Stimulated activated naive B cell treated with anti-CD40 and anti-IgM and Interleukin-4, amounts not matched to agents 10 μg/mL and 1 μg/mL and 100 μg/mL, for 72 hours (primary cell): ENCODE measurements at regions not wholly inside any gene's neighbourhood (a gene's known extent, or its start where the extent isn't known, plus 50 kb on each side); places are given as distances from the start of the nearest gene placed in this dataset.
A peak's percentile ranks its signal among the peaks of the same experiment; 100 is the strongest.

Experiments
- ATAC-seq, 2 donors: fragments of 150-1000 bp; cut with Tn5 transposase; replicated peaks; 2 replicates each; pipeline ENCODE4 v1.10.0; 2021; ENCODE audit warnings: moderate library complexity in 1 of 2
- DNase-seq: peaks from one replicate; pipeline ENCODE4 v3.0.0; 2021
- H3K27ac Mint-ChIP-seq: one replicate; pipeline ENCODE4 v1.8.0; 2022; ENCODE audit warnings: mild to moderate bottlenecking, mixed read lengths
- H3K27me3 Mint-ChIP-seq, 2 donors: one replicate each; pipeline ENCODE4 v1.8.0; 2022; ENCODE audit warnings: mixed read lengths in 2 of 2
- H3K36me3 Mint-ChIP-seq, 2 donors: one replicate each; pipeline ENCODE4 v1.8.0; 2022; ENCODE audit warnings: mixed read lengths in 2 of 2, mild to moderate bottlenecking in 1 of 2
- H3K4me1 Mint-ChIP-seq, 2 donors: one replicate each; pipeline ENCODE4 v1.8.0; 2022; ENCODE audit warnings: mixed read lengths in 2 of 2, mild to moderate bottlenecking in 1 of 2
- H3K4me3 Mint-ChIP-seq, 2 donors: one replicate each; pipeline ENCODE4 v1.8.0; 2022; ENCODE audit warnings: mild to moderate bottlenecking in 2 of 2, mixed read lengths in 2 of 2, moderate library complexity in 1 of 2
- H3K9me3 Mint-ChIP-seq, 2 donors: one replicate each; pipeline ENCODE4 v1.8.0; 2022; ENCODE audit warnings: mixed read lengths in 2 of 2, mild to moderate bottlenecking in 1 of 2

DNA sequence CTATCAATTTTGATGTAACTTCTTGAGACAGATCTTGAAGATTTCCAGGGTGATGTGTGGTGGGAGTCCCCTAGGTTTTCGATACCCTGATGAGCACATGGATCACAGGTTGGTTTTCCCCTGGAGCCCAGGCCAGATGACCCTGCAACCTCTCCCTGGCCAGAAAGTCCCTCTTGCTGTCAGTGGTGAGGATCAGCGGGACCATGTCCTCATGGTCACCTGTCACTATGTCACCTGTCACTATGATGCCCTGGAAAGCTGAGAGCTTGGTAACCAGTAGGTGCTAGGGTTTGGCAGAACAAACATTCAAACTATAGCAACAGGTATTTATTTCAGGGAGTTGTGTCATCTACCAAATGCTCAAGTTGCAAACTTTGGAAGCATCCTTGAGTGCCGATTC is 197.9 kb downstream of the ARHGAP12 start:
- DNase-seq = no peak
- no peak overlapping the region for H3K4me3 Mint-ChIP-seq
- H3K4me1 Mint-ChIP-seq = no peaks in the 10 kb centered on the region
- H3K36me3 Mint-ChIP-seq = peaks cover 0 to 3% of the 10 kb centered on the region in 2 donors
- ATAC-seq = no peak
- no peak overlapping the region for H3K27ac Mint-ChIP-seq
- peaks cover 0 to 4% of the 10 kb centered on the region in 2 donors for H3K27me3 Mint-ChIP-seq
- H3K9me3 Mint-ChIP-seq = peaks cover 0 to 3% of the 10 kb centered on the region in 2 donors

DNA sequence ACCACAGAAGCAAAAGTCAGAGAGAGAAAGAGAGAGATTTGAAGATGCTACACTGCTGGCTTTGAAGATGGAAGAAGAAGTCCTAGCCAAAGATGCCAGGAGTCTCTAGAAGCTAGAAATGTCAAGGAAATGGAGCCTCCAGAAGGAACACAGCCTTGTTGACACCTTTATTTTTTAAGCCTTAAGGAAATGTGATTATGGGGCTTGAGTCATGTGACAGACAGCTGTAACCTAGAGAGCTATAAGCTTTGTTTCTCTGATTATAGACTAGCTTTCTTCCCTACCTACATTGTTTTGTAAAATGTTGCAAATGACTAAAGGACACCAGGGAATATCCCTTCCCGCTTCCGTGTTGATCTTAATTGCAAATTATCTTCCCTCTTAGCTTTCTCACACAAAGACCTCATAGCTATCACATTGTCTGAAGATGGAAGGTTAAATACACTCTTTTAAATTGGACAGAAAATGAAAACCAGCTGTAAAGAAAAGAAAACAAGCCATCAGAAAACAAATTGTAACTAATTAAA is 199.9 kb downstream of the ARHGAP12 start:
- Mint-ChIP-seq H3K9me3 (no peaks in the 10 kb centered on the region), H3K27me3 (peaks cover 6 to 9% of the 10 kb centered on the region in 2 donors), H3K4me1 (no peaks in the 10 kb centered on the region), H3K36me3 (no peaks in the 10 kb centered on the region), H3K27ac (no peak overlapping the region), H3K4me3 (no peak overlapping the region)
- DNase-seq = no peak
- no peak for ATAC-seq

DNA sequence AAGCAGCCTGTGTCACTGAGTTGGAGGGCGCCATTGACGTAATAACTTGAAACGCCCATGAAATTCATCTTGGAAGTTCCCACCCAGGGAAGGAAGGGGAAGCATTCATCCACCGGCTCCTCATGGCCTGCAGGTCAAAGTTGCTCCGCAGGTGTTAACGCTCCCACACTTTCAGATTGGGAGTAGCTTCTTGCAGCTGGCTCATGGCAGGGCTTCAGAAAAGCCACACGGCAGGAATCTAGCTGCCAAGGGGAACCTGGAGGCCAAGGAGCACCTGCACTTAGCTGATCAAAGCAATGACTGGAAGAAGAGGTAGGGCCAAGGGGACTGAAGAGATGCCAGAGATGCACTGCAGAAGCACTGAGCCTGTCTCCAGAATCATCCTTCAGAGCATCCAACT is 203.2 kb downstream of the ARHGAP12 start:
- H3K36me3 Mint-ChIP-seq = no peaks in the 10 kb centered on the region
- no peak overlapping the region for H3K27ac Mint-ChIP-seq
- H3K4me1 Mint-ChIP-seq = peaks cover 0 to 1% of the 10 kb centered on the region in 2 donors
- ATAC-seq (no peak), DNase-seq (no peak)
- H3K9me3 Mint-ChIP-seq = no peaks in the 10 kb centered on the region
- H3K27me3 Mint-ChIP-seq = peaks cover 5 to 6% of the 10 kb centered on the region in 2 donors
- no peak overlapping the region for H3K4me3 Mint-ChIP-seq

DNA sequence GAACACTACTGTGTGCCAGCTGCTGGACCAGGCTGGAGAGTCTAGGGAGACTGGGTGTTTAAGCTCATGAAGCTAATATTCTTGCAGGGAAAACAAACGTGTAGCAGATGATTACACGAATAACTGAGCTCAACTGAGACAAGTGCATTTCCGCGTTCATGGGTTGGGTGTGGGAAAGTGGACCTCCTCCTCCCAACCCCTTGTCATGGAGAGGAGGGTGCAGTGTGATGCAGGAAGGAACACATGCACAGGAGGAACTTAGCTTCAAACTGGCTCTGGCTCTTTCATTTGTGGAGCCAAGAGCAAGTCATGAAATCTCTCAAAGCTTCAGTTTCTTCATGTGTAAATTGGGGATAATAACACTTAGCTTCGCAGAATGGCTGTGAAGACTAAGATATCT is 204.3 kb downstream of the ARHGAP12 start:
- H3K27ac Mint-ChIP-seq = no peak overlapping the region

DNA sequence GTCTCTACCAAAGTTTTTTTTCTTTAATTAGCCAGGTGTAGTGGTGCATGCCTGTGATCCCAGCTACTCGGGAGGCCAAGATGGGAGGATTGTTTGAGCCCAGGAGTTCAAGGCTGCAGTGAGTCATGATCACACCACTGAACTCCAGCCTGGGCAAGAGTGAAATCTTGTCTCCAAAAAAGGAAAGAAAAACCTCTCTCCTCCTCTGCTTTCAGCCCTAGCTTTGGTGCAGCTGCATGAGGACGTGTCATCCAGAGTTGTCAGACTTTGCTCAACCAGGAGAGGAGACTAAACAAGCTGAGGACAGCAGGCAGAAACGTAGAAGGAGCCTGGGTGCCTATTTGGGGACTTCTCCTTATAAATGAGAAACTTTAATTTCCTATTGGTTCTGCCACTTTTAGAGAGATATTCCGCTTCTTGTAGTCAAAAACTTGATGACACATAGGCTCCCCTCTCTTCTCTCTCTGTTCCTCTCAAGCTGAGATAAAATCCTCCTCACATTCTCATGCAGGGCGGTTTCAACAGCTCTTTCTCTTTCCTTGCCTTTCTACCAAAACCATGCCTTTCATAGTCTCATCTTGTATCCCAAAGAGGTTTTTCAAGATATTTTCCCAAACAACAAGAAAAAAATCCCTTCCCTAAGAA is 205.4 kb downstream of the ARHGAP12 start:
- Mint-ChIP-seq H3K27ac (no peak overlapping the region), H3K4me3 (no peak overlapping the region), H3K36me3 (no peaks in the 10 kb centered on the region), H3K27me3 (peaks cover 5 to 6% of the 10 kb centered on the region in 2 donors), H3K9me3 (no peaks in the 10 kb centered on the region), H3K4me1 (peaks cover 0 to 1% of the 10 kb centered on the region in 2 donors)
- ATAC-seq (no peak), DNase-seq (no peak)

More for the DNA sequence above, 204.3 kb downstream of the ARHGAP12 start:
- DNase-seq (no peak), ATAC-seq (no peak)
- Mint-ChIP-seq H3K4me1 (peaks cover 0 to 1% of the 10 kb centered on the region in 2 donors), H3K36me3 (no peaks in the 10 kb centered on the region), H3K4me3 (no peak overlapping the region), H3K9me3 (no peaks in the 10 kb centered on the region), H3K27me3 (peaks cover 5 to 6% of the 10 kb centered on the region in 2 donors)

DNA sequence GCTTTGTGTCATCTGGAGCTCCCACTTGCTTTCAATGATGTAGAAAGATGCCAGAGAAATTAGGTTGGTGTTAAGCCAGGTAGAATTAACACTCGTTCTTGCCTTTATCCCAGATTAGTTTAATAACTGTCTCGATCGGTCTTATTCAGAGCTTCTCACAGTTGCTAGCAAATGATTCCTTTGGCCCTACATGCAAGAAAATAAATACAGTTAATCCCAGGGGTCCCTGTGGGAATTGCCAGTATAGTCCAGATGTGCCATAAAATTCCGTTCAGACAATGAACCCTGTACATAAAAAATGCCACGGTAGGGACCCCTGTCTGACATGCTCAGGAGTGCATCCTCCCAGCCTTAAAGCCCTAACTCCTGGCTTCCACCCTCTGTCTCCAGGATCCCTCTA is 207.5 kb downstream of the ARHGAP12 start:
- DNase-seq (no peak), ATAC-seq (no peak)
- H3K27me3 Mint-ChIP-seq = peaks cover 5 to 6% of the 10 kb centered on the region in 2 donors
- H3K4me1 Mint-ChIP-seq = peaks cover 1 to 2% of the 10 kb centered on the region in 2 donors
- H3K36me3 Mint-ChIP-seq = no peaks in the 10 kb centered on the region
- H3K27ac Mint-ChIP-seq = no peak overlapping the region
- no peak overlapping the region for H3K4me3 Mint-ChIP-seq
- no peaks in the 10 kb centered on the region for H3K9me3 Mint-ChIP-seq

DNA sequence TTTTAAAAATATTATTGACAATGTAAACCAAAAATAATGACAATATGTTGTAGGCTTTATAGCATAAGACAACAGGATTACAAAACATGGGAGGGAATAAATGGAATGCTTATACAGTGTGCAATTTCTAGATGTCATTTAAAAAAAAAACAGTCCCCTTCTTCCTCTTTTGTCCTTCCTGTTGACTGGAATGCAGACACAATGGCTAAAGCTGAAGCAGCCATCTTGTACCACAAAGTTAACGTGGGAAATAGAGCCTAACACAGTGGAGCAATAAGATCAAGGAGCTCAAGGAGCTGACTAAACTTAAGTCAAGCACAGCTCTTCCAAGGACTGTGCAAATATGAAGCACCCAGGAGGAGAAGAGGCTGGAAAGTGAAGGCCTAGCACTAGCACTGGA is 208.1 kb downstream of the ARHGAP12 start:
- H3K27me3 Mint-ChIP-seq = peaks cover 5 to 6% of the 10 kb centered on the region in 2 donors
- no peak overlapping the region for H3K4me3 Mint-ChIP-seq
- H3K9me3 Mint-ChIP-seq = no peaks in the 10 kb centered on the region
- H3K4me1 Mint-ChIP-seq = peaks cover 2 to 7% of the 10 kb centered on the region in 2 donors
- ATAC-seq (no peak), DNase-seq (no peak)
- H3K36me3 Mint-ChIP-seq = no peaks in the 10 kb centered on the region
- no peak overlapping the region for H3K27ac Mint-ChIP-seq

DNA sequence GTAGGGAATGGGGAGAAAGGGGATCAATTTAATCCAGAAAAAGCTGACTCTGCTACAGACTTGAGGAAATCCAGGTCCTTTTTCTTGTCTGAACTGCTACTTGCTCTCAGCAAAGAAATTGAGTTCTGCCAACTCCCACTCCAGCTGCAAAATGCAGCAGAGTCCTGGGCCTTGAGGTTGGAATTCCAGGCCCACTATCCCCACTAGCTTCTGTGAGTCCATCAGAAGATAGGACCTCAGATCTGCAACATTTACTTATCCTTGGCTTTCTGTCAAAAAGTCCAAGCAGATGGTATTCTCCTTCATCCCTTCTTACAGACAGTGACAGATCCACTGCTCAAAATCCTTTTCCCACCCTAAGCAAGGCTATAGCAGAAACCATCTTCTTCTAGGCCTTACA is 219.2 kb downstream of the ARHGAP12 start:
- Mint-ChIP-seq H3K4me1 (peaks cover 24 to 36% of the 10 kb centered on the region in 2 donors), H3K36me3 (peaks cover 15 to 17% of the 10 kb centered on the region in 2 donors), H3K9me3 (peaks cover 18 to 19% of the 10 kb centered on the region in 2 donors), H3K27ac (no peak overlapping the region), H3K4me3 (no peak overlapping the region), H3K27me3 (no peaks in the 10 kb centered on the region)
- ATAC-seq = no peak
- no peak for DNase-seq

DNA sequence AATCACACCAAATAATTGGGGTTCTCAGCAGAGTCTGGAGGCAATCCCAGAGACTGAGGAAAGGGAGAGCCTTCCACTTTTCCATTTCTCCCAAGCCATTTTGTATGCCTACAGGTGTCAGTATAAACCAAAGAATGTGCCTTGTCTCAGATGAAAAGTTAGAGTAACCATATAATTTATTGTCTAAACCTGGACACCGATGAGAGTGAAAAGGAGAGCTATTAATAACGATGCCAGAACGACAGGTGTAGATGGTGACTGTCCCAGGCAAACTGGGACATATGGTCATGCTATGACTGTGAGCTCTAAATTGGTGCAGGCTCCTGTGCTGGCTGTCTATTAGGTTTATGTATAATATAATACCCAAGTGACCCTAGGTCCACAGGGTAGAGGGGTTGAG is 219.6 kb downstream of the ARHGAP12 start:
- Mint-ChIP-seq H3K4me1 (peaks cover 24 to 38% of the 10 kb centered on the region in 2 donors), H3K27ac (no peak overlapping the region), H3K4me3 (no peak overlapping the region), H3K36me3 (peaks cover 15 to 19% of the 10 kb centered on the region in 2 donors), H3K9me3 (peaks cover 18 to 19% of the 10 kb centered on the region in 2 donors), H3K27me3 (no peaks in the 10 kb centered on the region)
- ATAC-seq = no peak
- DNase-seq = no peak

DNA sequence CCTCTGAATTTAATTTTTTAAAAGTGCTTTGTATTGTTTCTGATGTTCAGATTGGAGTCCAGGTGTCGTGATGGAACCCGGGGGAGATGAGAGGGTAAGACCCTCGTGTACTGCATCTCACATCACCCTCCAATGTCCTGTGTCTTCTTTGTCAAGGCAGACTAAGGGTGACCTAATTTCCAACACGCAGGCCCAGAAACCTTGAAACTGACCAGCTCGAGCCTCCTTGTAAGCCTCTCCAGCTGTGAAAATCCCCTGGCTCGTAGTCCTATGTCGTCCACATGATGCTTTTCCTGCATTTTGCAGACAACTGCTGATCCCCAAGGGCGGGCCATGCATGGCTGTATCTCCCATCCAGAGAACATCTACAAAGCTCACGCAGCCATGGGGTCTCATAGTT is 220.2 kb downstream of the ARHGAP12 start:
- Mint-ChIP-seq H3K4me1 (peaks cover 24 to 38% of the 10 kb centered on the region in 2 donors), H3K9me3 (peaks cover 19 to 22% of the 10 kb centered on the region in 2 donors), H3K36me3 (peaks cover 15 to 24% of the 10 kb centered on the region in 2 donors), H3K27ac (peak overlapping the region; percentile 59), H3K27me3 (no peaks in the 10 kb centered on the region), H3K4me3 (no peak overlapping the region)
- ATAC-seq (no peak), DNase-seq (no peak)

DNA sequence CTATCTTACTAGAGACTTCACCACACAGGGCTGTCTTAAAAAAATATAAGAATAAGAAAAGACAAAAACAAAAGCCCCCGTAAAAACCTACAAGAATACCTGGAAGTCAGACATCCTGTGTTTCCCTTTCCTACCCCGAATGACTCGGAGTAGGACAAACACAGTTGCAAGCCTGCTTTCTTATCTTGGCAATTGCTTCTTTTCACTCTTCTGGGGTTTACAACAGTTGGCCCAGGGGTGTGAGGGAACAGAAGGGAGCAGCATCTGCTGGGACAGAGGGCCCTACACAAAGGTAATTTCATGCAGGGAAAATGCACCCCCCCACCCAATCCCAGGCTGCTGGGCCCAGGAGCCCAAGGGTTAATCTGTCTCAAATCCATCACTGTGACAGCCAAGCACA is 220.6 kb downstream of the ARHGAP12 start:
- ATAC-seq = peak; percentile 3 to 15

DNA sequence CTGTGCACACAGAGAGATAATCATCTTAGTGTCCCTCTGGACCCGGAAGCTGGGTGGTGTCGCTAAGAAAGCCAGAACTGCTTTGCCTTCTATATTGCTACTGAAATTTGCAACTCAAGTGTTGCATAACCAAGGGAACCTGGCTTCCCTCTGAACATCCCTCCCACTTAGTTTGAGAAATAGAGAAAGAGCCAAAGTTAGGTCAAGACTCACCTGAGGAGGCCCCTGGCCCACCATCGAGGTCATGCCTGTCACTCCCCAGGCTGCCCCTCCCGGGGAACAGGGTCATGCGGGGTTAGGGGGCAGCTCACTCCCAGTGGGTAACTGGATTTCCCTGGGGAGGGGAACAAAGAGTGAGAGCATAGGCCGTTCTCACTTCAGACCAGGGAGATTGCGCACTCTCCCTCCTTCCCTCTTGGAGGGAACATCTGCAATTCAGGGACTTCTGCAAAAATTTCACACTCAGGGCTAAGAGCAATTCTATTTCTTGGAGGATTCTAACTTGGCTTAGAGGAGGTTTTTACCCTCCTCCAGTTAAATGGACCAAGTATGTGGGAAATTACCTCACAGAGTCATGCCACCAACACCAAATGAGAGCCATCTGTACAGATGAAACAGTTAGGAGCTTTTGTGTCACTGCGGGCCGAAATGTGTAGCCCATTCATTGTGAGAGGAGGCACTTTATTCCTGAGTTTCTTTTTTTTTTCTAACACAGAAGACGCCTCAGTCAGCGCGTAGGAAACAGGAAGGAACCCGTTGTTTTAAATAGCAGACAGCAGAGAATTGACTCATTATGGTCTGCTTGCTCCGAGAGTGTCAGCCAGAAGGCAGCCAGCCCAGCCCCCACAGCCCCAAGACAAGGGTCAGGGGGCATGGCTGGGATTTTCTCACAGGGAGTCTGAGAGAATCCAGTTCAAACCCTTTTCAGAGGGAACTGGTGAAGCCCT is 221.3 kb downstream of the ARHGAP12 start:
- H3K4me1 Mint-ChIP-seq = peaks cover 27 to 44% of the 10 kb centered on the region in 2 donors

More for the DNA sequence above, 220.6 kb downstream of the ARHGAP12 start:
- peaks cover 19 to 22% of the 10 kb centered on the region in 2 donors for H3K9me3 Mint-ChIP-seq
- DNase-seq = no peak
- H3K36me3 Mint-ChIP-seq = peaks cover 16 to 26% of the 10 kb centered on the region in 2 donors
- peak overlapping the region; percentile 72 to 75 for H3K4me3 Mint-ChIP-seq
- no peaks in the 10 kb centered on the region for H3K27me3 Mint-ChIP-seq
- peaks cover 24 to 38% of the 10 kb centered on the region in 2 donors for H3K4me1 Mint-ChIP-seq
- peak overlapping the region; percentile 94 for H3K27ac Mint-ChIP-seq

DNA sequence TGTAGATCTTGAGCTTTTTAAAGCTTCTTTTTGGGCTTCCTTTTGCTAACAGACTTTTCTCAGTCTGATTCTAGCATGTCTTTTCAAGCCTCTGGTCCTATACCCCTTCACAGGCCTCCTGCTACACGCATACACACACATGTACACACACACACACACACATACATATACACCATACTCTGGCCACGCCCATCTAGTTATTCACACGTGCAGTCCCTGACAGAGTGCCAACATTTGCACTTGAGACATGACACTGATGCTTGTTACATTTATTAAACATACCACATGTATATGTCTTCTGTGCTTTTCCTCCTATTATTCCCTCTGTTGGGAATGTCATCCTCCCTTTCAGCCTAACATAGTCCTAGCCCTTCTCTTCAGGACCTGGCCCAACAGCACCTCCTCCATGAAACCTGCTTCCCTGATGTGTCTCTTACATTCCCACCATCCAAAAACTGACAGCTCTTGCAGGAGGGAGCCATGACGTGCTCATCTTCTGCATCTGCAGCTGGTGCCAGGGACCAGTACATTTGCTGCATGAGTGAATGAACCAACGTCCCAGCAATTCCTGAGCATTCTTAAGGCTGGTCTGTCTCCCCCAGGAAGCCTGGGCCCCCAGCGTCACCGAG is 222.1 kb downstream of the ARHGAP12 start:
- peak overlapping the region; percentile 16 for H3K27ac Mint-ChIP-seq
- DNase-seq (no peak), ATAC-seq (no peak)
- peaks cover 11 to 14% of the 10 kb centered on the region in 2 donors for H3K9me3 Mint-ChIP-seq
- H3K27me3 Mint-ChIP-seq = no peaks in the 10 kb centered on the region
- H3K4me3 Mint-ChIP-seq = peak overlapping the region; percentile 72 to 75
- H3K36me3 Mint-ChIP-seq = peaks cover 13 to 24% of the 10 kb centered on the region in 2 donors
- H3K4me1 Mint-ChIP-seq = peaks cover 35 to 52% of the 10 kb centered on the region in 2 donors

More for the DNA sequence above, 221.3 kb downstream of the ARHGAP12 start:
- Mint-ChIP-seq H3K9me3 (peaks cover 14 to 17% of the 10 kb centered on the region in 2 donors), H3K4me3 (peak overlapping the region; percentile 72 to 75), H3K27me3 (no peaks in the 10 kb centered on the region), H3K36me3 (peaks cover 17 to 26% of the 10 kb centered on the region in 2 donors), H3K27ac (peak overlapping the region; percentile 94)
- ATAC-seq (peak; percentile 92 to 97), DNase-seq (peak; percentile 66)

DNA sequence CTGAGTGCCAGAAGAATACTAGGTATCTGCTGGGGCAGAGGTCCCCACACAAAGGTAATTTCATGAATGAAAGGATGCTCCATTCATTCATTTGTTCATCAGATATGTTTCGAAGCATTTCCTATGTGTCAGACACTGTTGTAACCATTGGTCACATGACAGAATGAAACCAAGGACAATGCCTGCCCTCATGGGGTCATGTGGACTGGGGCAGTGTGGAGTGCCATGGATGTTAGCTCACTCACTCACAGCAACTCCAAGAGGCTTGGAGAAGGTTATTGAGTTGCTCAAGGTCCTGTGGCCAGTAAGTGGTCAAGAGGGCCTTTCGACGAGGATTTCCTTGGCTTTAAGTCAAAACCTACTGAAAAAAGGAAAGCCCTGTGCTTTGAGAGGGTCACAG is 223.5 kb downstream of the ARHGAP12 start:
- H3K27ac Mint-ChIP-seq = no peak overlapping the region
- ATAC-seq (no peak), DNase-seq (no peak)
- H3K36me3 Mint-ChIP-seq = peaks cover 12 to 25% of the 10 kb centered on the region in 2 donors
- no peak overlapping the region for H3K4me3 Mint-ChIP-seq
- H3K9me3 Mint-ChIP-seq = peaks cover 13% of the 10 kb centered on the region in 2 donors
- peaks cover 44 to 67% of the 10 kb centered on the region in 2 donors for H3K4me1 Mint-ChIP-seq
- no peaks in the 10 kb centered on the region for H3K27me3 Mint-ChIP-seq
